ENCODE measurements at regions not wholly inside any gene's neighbourhood (a gene's known extent, or its start where the extent isn't known, plus 50 kb on each side); places are given as distances from the start of the nearest gene placed in this dataset.

DNA sequence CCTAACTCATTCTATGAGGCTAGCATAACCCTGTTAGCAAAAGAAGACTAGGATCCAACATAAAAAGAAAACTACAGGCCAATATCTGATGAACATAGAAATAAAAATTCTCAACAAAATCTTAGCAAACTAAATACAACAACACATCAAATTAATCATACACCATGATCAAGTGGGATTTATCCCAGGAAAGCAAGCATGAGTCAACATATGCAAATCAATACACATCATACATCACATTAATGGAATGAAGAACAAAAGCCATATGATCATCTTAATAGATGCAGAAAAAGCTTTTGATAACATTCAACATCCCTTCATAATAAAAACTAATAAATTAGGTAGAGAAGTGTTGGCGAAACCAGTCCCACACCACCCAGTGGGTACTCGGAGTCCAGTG, 136.1 kb upstream of the MME start:
- Histone ChIP-seq H3K27me3 (no peaks in the 10 kb centered on the region), H3K27ac (no peak overlapping the region), H3K9me3 (no peaks in the 10 kb centered on the region), H3K4me1 (no peaks in the 10 kb centered on the region), H3K36me3 (ENCODE audit: low read depth, missing control alignments) (no peaks in the 10 kb centered on the region), H3K4me3 (no peak overlapping the region)
- TF ChIP-seq CTCF (IDR thresholded peaks at IDR 0.05), result no peak
- TF ChIP-seq POLR2A (IDR thresholded peaks at IDR 0.05), result no peak
- intact Hi-C loops (cut with DNase I; ENCODE audit: low total_unique reads), result no loop called here
- 95 to 98% methylated on average over 2 of the region's 2 CpGs for WGBS, 2 donors
- no peak for DNase-seq

GRCh38 chr3:154942827-154943226, 137.3 kb upstream of the MME start:
- DNase-seq, result no peak

GRCh38 chr3:154936196-154936595, 143.9 kb upstream of the MME start:
- H3K27me3 ChIP-seq, result no peaks in the 10 kb centered on the region
- no peak overlapping the region for H3K4me3 ChIP-seq
- no peak for DNase-seq
- no peaks in the 10 kb centered on the region for H3K4me1 ChIP-seq
- H3K27ac ChIP-seq, result no peak overlapping the region
- no peaks in the 10 kb centered on the region for H3K9me3 ChIP-seq
- no peaks in the 10 kb centered on the region for H3K36me3 ChIP-seq (ENCODE audit: low read depth, missing control alignments)
- intact Hi-C loops (cut with DNase I; ENCODE audit: low total_unique reads), result no loop called here
- WGBS, 2 donors, result 83 to 87% methylated on average over 4 of the region's 4 CpGs
- TF ChIP-seq CTCF (IDR thresholded peaks at IDR 0.05) (no peak), POLR2A (IDR thresholded peaks at IDR 0.05) (no peak)

More at GRCh38 chr3:154942827-154943226, 137.3 kb upstream of the MME start:
- Histone ChIP-seq H3K36me3 (ENCODE audit: low read depth, missing control alignments) (no peaks in the 10 kb centered on the region), H3K9me3 (no peaks in the 10 kb centered on the region), H3K4me1 (no peaks in the 10 kb centered on the region), H3K4me3 (no peak overlapping the region), H3K27ac (no peak overlapping the region), H3K27me3 (no peaks in the 10 kb centered on the region)
- TF ChIP-seq CTCF (IDR thresholded peaks at IDR 0.05) (no peak), POLR2A (IDR thresholded peaks at IDR 0.05) (no peak)
- intact Hi-C loops (cut with DNase I; ENCODE audit: low total_unique reads), result no loop called here

- DNase-seq, result no peak
- Histone ChIP-seq H3K4me3 (no peak overlapping the region), H3K9me3 (no peaks in the 10 kb centered on the region), H3K4me1 (no peaks in the 10 kb centered on the region), H3K36me3 (ENCODE audit: low read depth, missing control alignments) (no peaks in the 10 kb centered on the region), H3K27ac (no peak overlapping the region), H3K27me3 (no peaks in the 10 kb centered on the region)
- TF ChIP-seq POLR2A (IDR thresholded peaks at IDR 0.05) (no peak), CTCF (IDR thresholded peaks at IDR 0.05) (no peak)
- intact Hi-C loops (cut with DNase I; ENCODE audit: low total_unique reads), result no loop called here
Observed at GRCh38 chr3:154933581-154933980, 146.5 kb upstream of the MME start.

- Histone ChIP-seq H3K4me3 (no peak overlapping the region), H3K36me3 (ENCODE audit: low read depth, missing control alignments) (no peaks in the 10 kb centered on the region), H3K4me1 (no peaks in the 10 kb centered on the region), H3K27me3 (no peaks in the 10 kb centered on the region), H3K9me3 (no peaks in the 10 kb centered on the region), H3K27ac (no peak overlapping the region)
- intact Hi-C loops (cut with DNase I; ENCODE audit: low total_unique reads), result no loop called here
- DNase-seq, result no peak
- TF ChIP-seq CTCF (IDR thresholded peaks at IDR 0.05) (no peak), POLR2A (IDR thresholded peaks at IDR 0.05) (no peak)
Observed at GRCh38 chr3:154932633-154933032, 147.5 kb upstream of the MME start.

All from testis (tissue), 2 donors.